HL-60 (cell line): ENCODE measurements at regions not wholly inside any gene's neighbourhood (a gene's known extent, or its start where the extent isn't known, plus 50 kb on each side); places are given as distances from the start of the nearest gene placed in this dataset.

Experiments used
- GABPA ChIP-seq: IDR thresholded peaks from 2 replicates; pipeline ENCODE4 v1.6.1; 2012; ENCODE audit warnings: low read depth
- POLR2AphosphoS5 ChIP-seq: IDR thresholded peaks from 2 replicates; pipeline ENCODE4 v1.6.1; 2012; ENCODE audit warnings: low read depth
- REST ChIP-seq: IDR thresholded peaks from 2 replicates; pipeline ENCODE4 v1.6.1; 2012; ENCODE audit warnings: low read depth; ENCODE audit not compliant: insufficient replicate concordance
- SPI1 ChIP-seq: IDR thresholded peaks from 2 replicates; pipeline ENCODE4 v1.6.1; 2012; ENCODE audit warnings: low read depth, mild to moderate bottlenecking, borderline replicate concordance
- TF ChIP-seq, protein P1 (sequence below): IDR thresholded peaks from one replicate; pipeline ENCODE4 v1.5.1; 2011; ENCODE audit warnings: low read length, control low read depth, inconsistent platforms; ENCODE audit not compliant: insufficient read depth

GRCh38 chr12:115380546-115381120 is 696.7 kb upstream of the TBX3 start:
- TF ChIP-seq, protein P1, sequence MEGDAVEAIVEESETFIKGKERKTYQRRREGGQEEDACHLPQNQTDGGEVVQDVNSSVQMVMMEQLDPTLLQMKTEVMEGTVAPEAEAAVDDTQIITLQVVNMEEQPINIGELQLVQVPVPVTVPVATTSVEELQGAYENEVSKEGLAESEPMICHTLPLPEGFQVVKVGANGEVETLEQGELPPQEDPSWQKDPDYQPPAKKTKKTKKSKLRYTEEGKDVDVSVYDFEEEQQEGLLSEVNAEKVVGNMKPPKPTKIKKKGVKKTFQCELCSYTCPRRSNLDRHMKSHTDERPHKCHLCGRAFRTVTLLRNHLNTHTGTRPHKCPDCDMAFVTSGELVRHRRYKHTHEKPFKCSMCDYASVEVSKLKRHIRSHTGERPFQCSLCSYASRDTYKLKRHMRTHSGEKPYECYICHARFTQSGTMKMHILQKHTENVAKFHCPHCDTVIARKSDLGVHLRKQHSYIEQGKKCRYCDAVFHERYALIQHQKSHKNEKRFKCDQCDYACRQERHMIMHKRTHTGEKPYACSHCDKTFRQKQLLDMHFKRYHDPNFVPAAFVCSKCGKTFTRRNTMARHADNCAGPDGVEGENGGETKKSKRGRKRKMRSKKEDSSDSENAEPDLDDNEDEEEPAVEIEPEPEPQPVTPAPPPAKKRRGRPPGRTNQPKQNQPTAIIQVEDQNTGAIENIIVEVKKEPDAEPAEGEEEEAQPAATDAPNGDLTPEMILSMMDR = no peak
- TF ChIP-seq GABPA = no peak
- no peak for TF ChIP-seq SPI1
- TF ChIP-seq REST = no peak
- TF ChIP-seq POLR2AphosphoS5 = no peak
